CD14-positive monocyte (primary cell): ENCODE measurements at regions not wholly inside any gene's neighbourhood (a gene's known extent, or its start where the extent isn't known, plus 50 kb on each side); places are given as distances from the start of the nearest gene placed in this dataset.

Experiments
- DNase-seq, 3 donors: peaks; one replicate each; pipeline ENCODE4 v3.0.0-alpha.2; 2011 to 2022
- H2AFZ ChIP-seq: 2 replicates; pipeline ENCODE4 v1.6.0; 2012; ENCODE audit warnings: mild to moderate bottlenecking, low read depth, low read length, inconsistent platforms; ENCODE audit not compliant: insufficient read depth, poor library complexity, severe bottlenecking
- H3K27ac ChIP-seq, 2 donors: 1 replicate in 1 of 2; 2 replicates in 1 of 2; pipeline ENCODE4 v1.5.1; 2012 to 2013; ENCODE audit warnings: low read length in 2 of 2, control low read depth in 1 of 2, inconsistent platforms in 1 of 2, low read depth in 1 of 2, mild to moderate bottlenecking in 1 of 2
- H3K27me3 ChIP-seq, 2 donors: one replicate each; pipeline versions ENCODE4 v1.6.0 to v1.6.1; 2011 to 2013; ENCODE audit warnings: low read length in 2 of 2; ENCODE audit not compliant: control insufficient read depth in 2 of 2, insufficient read depth in 2 of 2
- H3K36me3 ChIP-seq, 2 donors: replicated peaks in 1 of 2; 1 replicate in 1 of 2; 2 replicates in 1 of 2; pipeline versions ENCODE4 v1.5.1 to v1.6.1; 2012 to 2013; ENCODE audit warnings: low read length in 2 of 2, control low read depth in 1 of 2, inconsistent platforms in 1 of 2, mild to moderate bottlenecking in 1 of 2; ENCODE audit not compliant: insufficient read depth in 2 of 2, control insufficient read depth in 1 of 2
- H3K4me1 ChIP-seq, 2 donors: 1 replicate in 1 of 2; 2 replicates in 1 of 2; pipeline versions ENCODE4 v1.5.1 to v1.6.1; 2012 to 2013; ENCODE audit warnings: low read length in 2 of 2, control low read depth in 1 of 2, inconsistent platforms in 1 of 2, mild to moderate bottlenecking in 1 of 2, moderate library complexity in 1 of 2; ENCODE audit not compliant: insufficient read depth in 2 of 2, control insufficient read depth in 1 of 2
- H3K4me2 ChIP-seq: replicated peaks from 2 replicates; pipeline ENCODE3; 2012; ENCODE audit warnings: low read length, moderate library complexity, mild to moderate bottlenecking; ENCODE audit not compliant: poor library complexity, severe bottlenecking; ENCODE audit errors: extremely low read depth
- H3K4me3 ChIP-seq, 3 experiments: fragments of 200-600 bp in 1 of 3; sonication (generic) in 1 of 3; replicated peaks in 1 of 3; 1 replicate in 2 of 3; 2 replicates in 1 of 3; pipeline ENCODE4 v1.5.1; 2011 to 2013; ENCODE audit warnings: low read length in 3 of 3, mild to moderate bottlenecking in 3 of 3, control low read depth in 2 of 3, low read depth in 2 of 3, inconsistent platforms in 1 of 3, moderate library complexity in 1 of 3
- H3K79me2 ChIP-seq: 2 replicates; pipeline ENCODE4 v1.6.0; 2012; ENCODE audit warnings: mild to moderate bottlenecking, control low read depth, inconsistent platforms, low read length, moderate library complexity; ENCODE audit not compliant: insufficient read depth
- H3K9ac ChIP-seq: 2 replicates; pipeline ENCODE4 v1.6.0; 2017; ENCODE audit warnings: low read length, mild to moderate bottlenecking; ENCODE audit not compliant: insufficient read depth, poor library complexity, severe bottlenecking
- H3K9me3 ChIP-seq, 2 donors: replicated peaks in 1 of 2; 1 replicate in 1 of 2; 2 replicates in 1 of 2; pipeline versions ENCODE4 v1.5.1 to v1.6.1; 2012 to 2013; ENCODE audit warnings: low read length in 2 of 2, control low read depth in 1 of 2; ENCODE audit not compliant: control insufficient read depth in 1 of 2, insufficient read depth in 1 of 2
- H4K20me1 ChIP-seq: 2 replicates; pipeline ENCODE4 v1.6.0; 2012; ENCODE audit warnings: mild to moderate bottlenecking, low read length, control low read depth, moderate library complexity; ENCODE audit not compliant: insufficient read depth
- H3K27ac Mint-ChIP-seq, 7 donors: one replicate each; pipeline ENCODE4 v1.8.0; 2020; ENCODE audit warnings: mild to moderate bottlenecking in 7 of 7, mixed read lengths in 7 of 7, moderate library complexity in 6 of 7, inconsistent platforms in 2 of 7
- H3K27me3 Mint-ChIP-seq, 3 donors: one replicate each; pipeline ENCODE4 v1.8.0; 2021 to 2022; ENCODE audit warnings: low read depth in 3 of 3, mild to moderate bottlenecking in 3 of 3, mixed read lengths in 3 of 3, moderate library complexity in 3 of 3, inconsistent platforms in 1 of 3
- H3K36me3 Mint-ChIP-seq, 2 donors: one replicate each; pipeline ENCODE4 v1.8.0; 2020; ENCODE audit warnings: mixed read lengths in 2 of 2, inconsistent platforms in 1 of 2, mild to moderate bottlenecking in 1 of 2
- H3K4me1 Mint-ChIP-seq: one replicate; pipeline ENCODE4 v1.8.0; 2020; ENCODE audit warnings: mild to moderate bottlenecking, mixed read lengths
- H3K4me3 Mint-ChIP-seq, 2 donors: one replicate each; pipeline ENCODE4 v1.8.0; 2020; ENCODE audit warnings: mild to moderate bottlenecking in 2 of 2, mixed read lengths in 2 of 2, moderate library complexity in 1 of 2
- H3K9me3 Mint-ChIP-seq, 7 donors: one replicate each; pipeline ENCODE4 v1.8.0; 2020 to 2022; ENCODE audit warnings: mixed read lengths in 7 of 7, mild to moderate bottlenecking in 6 of 7, moderate library complexity in 6 of 7, inconsistent platforms in 2 of 7
- WGBS: methylation state at CpG from one replicate; pipeline ENCODE4 v1.1.5; 2013; ENCODE audit warnings: missing lambda C conversion rate; ENCODE audit not compliant: insufficient coverage; 5-methylcytosine and 5-hydroxymethylcytosine counted together
- intact Hi-C, 2 donors: fragments of 100-400 bp; cut with micrococcal nuclease; formaldehyde crosslinking; loops; one replicate each; pipeline versions ENCODE4 v1.15.0 to v1.15.1; 2023
- TF ChIP-seq, protein P1 (sequence below): fragments of 200-600 bp; IDR thresholded peaks from one replicate; pipeline ENCODE4 v1.8.0; 2022; ENCODE audit warnings: antibody characterized with exemption, mild to moderate bottlenecking

DNA sequence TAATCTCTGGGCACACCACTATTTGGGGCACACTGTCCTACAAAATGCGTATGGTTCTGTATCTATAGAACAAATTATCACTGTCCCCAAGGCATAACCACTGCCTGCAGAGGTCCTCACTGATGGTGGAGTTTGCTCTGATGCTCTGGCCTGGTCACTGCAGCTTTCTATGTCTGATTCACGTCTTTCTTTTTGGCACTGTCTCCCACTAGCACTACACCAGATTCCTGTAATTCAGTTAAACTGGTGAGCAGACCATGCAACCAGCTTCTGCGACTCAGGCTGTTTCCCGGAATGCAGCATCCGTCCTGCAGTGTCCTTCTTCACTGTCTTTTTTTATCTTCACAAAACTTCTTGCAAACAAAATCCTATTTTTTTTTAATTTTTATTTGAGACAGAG is 112.8 kb downstream of the KLF6 start:
- Histone ChIP-seq H3K4me2 (no peak overlapping the region), H4K20me1 (no peaks in the 10 kb centered on the region), H2AFZ (no peak overlapping the region), H3K9ac (no peak overlapping the region), H3K4me1 (peaks cover 42 to 49% of the 10 kb centered on the region in 2 donors), H3K27me3 (no peaks in the 10 kb centered on the region), H3K9me3 (no peaks in the 10 kb centered on the region), H3K27ac (no peak overlapping the region), H3K79me2 (no peaks in the 10 kb centered on the region), H3K4me3 (no peak overlapping the region), H3K36me3 (no peaks in the 10 kb centered on the region)
- WGBS = 95% methylated on average over 4 of the region's 5 CpGs
- Mint-ChIP-seq H3K36me3 (no peaks in the 10 kb centered on the region), H3K27me3 (peaks cover 0 to 7% (median 3%) of the 10 kb centered on the region in 3 donors), H3K27ac (no peak overlapping the region), H3K4me3 (no peak overlapping the region), H3K4me1 (peaks cover 47% of the 10 kb centered on the region), H3K9me3 (peaks cover 0 to 2% (median 0%) of the 10 kb centered on the region in 7 donors)
- no peak for DNase-seq
- TF ChIP-seq, protein P1, sequence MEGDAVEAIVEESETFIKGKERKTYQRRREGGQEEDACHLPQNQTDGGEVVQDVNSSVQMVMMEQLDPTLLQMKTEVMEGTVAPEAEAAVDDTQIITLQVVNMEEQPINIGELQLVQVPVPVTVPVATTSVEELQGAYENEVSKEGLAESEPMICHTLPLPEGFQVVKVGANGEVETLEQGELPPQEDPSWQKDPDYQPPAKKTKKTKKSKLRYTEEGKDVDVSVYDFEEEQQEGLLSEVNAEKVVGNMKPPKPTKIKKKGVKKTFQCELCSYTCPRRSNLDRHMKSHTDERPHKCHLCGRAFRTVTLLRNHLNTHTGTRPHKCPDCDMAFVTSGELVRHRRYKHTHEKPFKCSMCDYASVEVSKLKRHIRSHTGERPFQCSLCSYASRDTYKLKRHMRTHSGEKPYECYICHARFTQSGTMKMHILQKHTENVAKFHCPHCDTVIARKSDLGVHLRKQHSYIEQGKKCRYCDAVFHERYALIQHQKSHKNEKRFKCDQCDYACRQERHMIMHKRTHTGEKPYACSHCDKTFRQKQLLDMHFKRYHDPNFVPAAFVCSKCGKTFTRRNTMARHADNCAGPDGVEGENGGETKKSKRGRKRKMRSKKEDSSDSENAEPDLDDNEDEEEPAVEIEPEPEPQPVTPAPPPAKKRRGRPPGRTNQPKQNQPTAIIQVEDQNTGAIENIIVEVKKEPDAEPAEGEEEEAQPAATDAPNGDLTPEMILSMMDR = no peak
- intact Hi-C loops = no loop called here

- H3K79me2 ChIP-seq = no peaks in the 10 kb centered on the region
- no peaks in the 10 kb centered on the region for H3K27me3 ChIP-seq
- peak overlapping the region; percentile 68 for H3K4me2 ChIP-seq
- Mint-ChIP-seq H3K27ac (peak overlapping the region; percentile 65 to 89 (median 75)), H3K4me1 (peaks cover 55% of the 10 kb centered on the region), H3K27me3 (peaks cover 0 to 7% (median 3%) of the 10 kb centered on the region in 3 donors), H3K36me3 (no peaks in the 10 kb centered on the region), H3K9me3 (peaks cover 0 to 2% (median 0%) of the 10 kb centered on the region in 7 donors), H3K4me3 (peak overlapping the region; percentile 62 to 75)
- H3K27ac ChIP-seq = peak overlapping the region in 1 of 2 donors; percentile 60
- H2AFZ ChIP-seq = no peak overlapping the region
- 43% methylated on average over 8 of the region's 13 CpGs for WGBS
- intact Hi-C loops = no loop called here
- no peaks in the 10 kb centered on the region for H3K9me3 ChIP-seq
- peak; percentile 40 to 64 (median 59) for DNase-seq
- TF ChIP-seq, protein P1 = no peak
- no peak overlapping the region for H3K9ac ChIP-seq
- peak overlapping the region in 1 of 3 experiments; percentile 52 for H3K4me3 ChIP-seq
- peaks cover 50 to 57% of the 10 kb centered on the region in 2 donors for H3K4me1 ChIP-seq
- H3K36me3 ChIP-seq = no peaks in the 10 kb centered on the region
- H4K20me1 ChIP-seq = no peaks in the 10 kb centered on the region
Observed at GRCh38 chr10:3671386-3671955, 113.5 kb downstream of the KLF6 start.
